GM18499 (cell line): ENCODE measurements at regions not wholly inside any gene's neighbourhood (a gene's known extent, or its start where the extent isn't known, plus 50 kb on each side); places are given as distances from the start of the nearest gene placed in this dataset.

Experiments used
- ATAC-seq: cut with Tn5 transposase; IDR thresholded peaks from one replicate; pipeline ENCODE4 v1.9.1; 2021; ENCODE audit warnings: moderate number of reproducible peaks; ENCODE audit not compliant: insufficient read depth, unreplicated experiment

DNA sequence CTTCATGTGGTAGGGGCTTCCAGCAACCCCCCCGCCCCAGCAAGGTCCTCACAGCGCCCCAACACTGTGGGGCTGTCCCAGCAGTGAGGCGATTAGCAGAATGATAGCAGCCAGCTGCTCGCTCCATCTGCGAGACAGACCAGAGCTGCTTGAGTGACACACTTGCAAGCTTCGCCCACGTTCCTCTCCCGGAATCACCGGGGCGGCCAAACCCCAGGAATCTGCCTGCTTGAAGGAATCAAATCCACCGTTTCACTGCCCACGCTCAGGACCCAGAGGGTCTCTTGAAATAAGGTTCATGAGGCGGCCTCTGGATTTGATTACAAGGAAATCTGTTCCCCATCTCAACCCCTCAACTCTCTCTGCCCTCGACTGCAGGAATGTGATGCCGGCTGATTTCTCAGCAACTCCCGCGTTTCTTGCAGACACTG, 356.0 kb downstream of the C16orf95 start:
- ATAC-seq = no peak

DNA sequence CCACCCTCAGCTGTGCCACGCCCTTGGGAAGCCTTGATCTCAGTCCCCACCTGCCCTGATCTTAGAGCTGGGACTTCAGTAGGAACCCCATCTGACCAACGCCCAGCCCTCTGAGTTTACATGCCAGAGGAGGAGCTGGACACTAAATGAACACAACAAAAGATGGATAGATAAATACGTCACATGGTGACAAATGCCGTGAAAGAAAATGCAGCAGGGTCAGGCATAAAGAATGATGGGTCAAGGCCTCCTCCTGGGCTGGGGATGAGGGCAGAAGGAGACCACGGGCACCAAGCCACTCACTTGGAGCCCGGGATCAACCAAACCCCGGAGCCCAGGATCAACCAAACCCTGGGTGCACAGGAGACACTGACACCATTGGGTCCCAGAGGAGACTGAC, 354.9 kb downstream of the C16orf95 start:
- no peak for ATAC-seq

DNA sequence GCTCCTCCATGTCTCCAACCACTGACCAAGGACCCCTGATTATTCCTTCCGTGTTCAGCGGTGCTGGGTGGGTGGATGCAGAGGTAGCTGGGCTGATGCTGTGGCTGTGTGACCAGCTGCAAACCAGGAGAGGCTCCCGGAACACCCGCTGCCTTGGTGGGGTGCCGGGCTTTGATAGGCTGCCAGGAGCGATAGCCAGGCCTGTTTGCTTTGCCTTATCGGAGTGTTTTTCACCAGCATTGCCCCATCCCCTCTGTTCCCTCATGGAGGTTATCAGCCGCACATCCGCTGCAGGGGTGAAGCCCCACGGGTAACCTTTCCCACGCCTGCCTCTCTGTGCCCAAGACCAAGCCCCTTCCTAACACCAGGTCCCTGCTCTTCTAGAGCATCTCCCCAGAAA, 354.3 kb downstream of the C16orf95 start:
- ATAC-seq = no peak

DNA sequence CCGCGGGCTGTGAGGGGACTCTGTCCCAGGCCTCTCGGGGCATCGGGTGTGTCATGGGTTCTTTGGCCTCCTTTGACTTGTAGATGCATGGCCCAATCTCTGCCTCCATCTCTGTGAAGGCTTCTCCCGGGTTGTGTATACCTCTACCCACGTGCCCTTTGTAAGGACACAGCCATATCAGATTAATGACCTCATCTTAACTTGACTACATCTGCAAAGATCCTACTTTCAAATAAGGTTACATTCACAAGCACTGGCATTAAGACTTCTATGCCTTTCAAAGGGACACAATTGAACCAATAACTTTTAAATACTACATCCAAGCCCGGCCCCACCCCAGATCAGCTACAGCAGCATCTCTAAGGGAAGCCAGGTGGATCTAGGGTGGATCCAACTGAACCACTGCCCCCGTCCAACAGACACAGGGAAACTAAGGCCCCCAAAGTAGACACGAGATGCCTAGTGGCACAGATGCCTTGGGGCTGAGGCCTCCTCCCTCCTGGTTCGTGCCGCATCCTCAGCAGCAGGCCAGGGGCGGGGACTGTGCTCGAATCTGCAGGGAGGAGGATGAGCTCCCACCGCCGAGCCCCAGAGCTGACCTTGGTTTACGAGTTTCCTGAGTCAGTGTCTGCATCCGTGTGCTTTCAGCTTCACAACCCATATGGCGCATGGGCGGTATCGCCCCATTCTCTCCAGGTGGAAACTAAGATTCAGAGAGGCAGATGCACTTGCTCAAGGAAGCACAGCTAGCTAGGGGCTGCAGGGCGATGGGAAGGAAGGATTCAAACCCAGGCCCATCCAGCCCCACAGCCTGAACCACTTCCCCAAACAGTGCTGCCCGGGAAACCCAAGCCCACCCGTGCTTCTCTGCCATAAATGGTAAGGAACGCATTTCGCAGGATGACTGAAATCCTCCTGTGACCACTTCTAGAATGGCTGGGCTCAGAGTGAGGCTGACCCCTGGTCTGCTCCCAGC, 353.3 kb downstream of the C16orf95 start:
- ATAC-seq = no peak

DNA sequence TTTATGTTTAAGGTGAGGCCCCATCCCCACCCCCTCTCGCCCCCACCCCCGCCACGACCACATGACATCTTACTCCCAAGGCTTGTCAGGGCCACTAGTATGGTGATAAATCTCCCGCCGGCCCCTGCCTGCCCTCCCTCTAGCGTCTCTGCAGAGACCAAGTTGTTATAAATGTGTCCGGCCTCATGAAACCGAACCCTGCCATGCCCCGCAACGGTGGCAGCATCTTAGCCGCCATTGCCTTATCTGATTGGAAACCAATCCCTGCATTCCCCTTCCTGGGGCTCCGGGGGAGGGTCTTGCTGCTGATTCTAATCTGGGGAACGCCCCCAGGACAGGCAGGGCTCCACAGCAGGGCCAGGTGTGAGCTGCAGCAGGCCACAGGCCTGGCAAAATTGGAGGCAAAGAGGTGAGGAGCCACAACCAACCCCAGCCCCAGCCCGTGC, 352.4 kb downstream of the C16orf95 start:
- ATAC-seq = no peak

DNA sequence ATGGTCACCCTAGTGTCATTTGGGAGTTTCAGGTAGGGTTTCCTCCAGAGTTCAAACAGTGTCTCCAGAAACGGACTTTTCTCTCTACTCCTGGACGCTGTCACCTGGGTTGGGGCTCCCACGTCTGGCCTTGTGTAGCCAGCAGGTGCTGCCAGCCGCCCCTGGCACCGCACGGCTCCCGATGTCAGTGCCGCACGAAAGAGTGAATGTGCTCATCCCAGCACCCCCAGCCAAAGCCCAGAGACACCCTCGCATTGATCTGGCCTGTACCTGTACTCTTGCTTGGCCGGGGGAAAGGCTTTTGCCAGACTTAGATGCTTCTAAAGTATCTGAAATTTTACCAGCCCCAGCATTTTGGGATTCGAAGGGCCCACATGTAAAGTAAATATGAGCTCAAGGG, 351.9 kb downstream of the C16orf95 start:
- no peak for ATAC-seq

DNA sequence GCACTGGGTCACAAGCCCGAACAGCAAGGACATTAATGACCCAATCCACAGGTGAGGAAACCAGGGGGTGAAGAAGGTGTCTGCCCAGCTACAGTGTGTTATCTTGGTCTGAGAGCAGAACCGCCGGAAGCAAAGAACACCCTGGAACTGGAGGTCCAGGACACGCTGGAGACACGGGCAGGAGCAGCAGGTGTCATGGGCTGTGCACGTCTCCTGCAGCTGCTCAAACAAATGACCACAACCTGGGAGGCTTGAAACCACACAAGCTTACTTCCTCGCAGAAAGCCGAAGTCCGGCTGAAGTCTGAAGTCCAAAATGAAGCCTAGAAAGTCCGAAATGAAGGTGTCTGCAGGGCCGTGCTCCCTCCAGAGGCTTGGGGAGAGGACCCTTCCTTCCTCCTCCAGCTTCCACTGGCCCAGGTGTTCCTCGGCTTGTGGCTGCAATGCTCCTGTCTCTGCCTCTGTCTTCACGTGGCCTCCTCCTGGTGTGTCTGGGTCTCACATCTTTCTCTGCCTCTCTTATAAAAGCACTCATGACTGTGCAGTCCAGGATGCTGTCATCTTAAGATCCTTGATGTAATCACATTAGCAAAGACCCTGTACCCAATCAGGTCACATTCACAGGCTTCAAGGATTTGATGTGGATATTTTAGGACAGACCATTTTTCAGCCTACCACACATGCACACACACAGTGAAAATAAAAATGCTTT, 351.2 kb downstream of the C16orf95 start:
- no peak for ATAC-seq

DNA sequence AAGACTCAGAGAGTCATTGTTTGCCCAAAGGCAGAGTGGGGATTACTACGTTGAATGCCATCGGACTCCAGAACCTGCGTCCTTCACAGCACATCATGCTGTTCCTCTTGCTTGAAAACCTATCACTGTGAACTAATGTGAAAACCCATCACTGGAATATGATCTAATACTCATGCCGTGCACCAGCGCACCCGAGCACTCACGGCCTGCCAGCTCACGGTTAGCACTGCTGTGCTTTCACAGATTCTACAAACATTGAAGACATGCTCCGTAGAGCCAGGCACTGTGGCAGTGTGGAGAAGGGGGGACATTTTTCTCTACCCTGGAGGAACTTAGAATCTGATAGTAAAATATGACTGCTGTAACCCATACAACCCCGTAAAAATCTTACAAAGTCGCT, 350.4 kb downstream of the C16orf95 start:
- no peak for ATAC-seq

DNA sequence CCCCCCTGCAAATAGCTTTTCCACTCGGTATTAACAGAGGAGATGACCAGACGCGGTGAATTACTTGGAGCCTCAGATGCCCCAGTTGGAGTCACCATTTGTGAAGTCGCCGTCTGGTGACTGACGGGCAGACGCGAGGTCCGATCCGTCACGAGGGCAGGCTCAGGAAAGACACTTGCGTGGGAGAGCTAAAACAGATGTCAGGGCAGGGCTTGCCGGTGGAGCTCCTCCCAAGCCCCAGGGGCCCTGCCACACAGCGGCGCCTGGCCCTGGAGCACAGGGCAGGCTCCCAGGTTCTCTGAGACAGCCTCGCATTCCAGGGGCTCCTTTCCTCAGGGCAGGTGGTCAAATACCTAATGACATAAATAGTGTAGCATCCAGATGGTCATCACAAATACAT, 348.3 kb downstream of the C16orf95 start:
- no peak for ATAC-seq

DNA sequence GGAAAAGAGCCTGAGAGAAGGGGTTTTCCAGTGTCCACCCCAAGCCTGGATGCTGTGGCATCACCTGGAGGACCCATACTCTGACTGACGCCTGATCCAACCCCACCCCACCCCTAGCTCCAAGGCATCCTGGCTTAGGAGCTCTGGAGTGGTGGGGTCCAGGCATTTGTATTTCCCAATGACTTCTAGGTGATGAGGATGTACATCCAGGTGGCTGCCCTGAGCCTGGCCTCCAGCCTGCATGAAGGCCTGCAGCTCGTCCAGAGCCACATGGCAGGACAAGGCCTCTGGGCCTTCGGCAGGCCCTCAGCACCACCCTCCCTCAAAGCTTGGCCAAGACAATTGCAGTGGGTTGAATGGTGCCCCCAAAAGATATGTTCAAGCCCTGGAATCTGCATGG, 347.5 kb downstream of the C16orf95 start:
- ATAC-seq = no peak

DNA sequence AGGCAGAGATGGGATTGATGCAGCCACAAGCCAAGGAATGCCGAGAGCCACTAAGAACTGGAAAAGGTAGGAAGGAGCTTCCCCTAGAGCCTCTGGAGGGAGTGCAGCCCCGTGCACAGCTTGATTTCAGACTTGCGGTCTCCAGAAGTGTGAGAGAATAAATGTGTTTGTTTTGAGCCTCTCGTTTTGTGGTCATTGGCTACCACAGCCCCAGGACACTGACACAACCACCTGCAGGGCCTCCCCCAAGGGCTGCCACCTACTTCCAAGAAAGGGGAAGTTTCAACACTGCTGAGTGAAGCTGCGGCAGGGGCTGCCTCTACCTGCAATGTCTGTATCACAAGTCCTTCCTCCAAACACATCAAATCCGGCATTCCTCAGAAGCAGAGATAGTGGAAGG, 346.9 kb downstream of the C16orf95 start:
- no peak for ATAC-seq

DNA sequence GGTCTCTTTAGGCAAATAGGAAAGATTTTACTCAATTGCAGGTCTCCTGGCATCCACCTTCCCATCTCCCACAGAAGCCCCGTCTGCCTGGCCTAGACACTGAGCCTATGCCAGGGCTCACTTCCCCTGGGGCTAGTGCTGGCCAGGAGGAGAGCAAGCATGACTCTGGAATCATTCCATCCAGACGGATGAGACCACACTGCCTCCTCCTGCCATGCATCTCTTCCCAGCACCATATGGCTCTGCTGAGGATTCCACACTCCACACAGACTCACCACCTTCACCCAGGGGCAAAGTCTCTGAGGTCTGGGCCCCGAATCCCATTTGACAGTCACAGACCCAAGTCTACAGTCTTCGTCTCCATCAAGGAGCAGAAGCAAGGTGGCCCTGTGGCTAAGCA, 346.5 kb downstream of the C16orf95 start:
- no peak for ATAC-seq

DNA sequence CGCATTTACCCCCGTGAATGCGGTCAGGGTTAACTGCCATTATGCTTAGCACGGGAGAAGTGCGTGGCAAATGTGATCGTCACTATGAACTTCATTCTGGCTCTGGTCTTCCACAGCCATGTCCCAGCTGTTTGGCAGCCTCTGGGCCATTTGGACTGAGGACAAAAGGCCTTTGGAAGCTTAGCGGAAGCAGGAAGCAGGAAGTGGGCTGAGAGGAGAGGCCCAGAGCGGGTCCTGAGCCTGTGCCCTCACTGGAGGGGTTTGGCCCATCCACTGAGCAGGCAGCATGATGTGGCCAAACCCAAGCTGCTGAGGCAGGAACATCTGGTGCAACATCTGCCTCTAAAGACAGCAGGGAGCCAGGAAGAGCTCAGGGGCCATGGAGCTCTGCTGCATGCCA, 345.9 kb downstream of the C16orf95 start:
- no peak for ATAC-seq

DNA sequence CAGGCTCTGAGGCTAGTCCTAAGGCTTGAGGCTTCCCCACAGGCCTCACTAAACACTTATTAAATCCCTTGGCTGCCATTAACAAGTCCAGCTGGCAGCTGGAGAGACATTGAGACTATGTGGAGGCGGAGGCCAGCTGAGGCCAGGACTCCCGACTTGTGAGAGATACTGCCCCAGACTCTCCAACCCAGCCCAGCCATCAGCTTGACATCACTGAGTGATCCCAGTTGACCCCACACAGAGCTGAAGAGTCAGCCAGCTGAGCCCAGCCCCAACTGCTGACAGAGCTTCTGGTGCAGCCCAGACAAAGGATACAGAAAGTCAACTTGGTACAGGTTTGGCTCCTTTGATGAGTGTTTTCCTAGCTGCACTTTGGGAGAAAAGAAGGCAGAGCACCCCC, 343.1 kb downstream of the C16orf95 start:
- no peak for ATAC-seq

DNA sequence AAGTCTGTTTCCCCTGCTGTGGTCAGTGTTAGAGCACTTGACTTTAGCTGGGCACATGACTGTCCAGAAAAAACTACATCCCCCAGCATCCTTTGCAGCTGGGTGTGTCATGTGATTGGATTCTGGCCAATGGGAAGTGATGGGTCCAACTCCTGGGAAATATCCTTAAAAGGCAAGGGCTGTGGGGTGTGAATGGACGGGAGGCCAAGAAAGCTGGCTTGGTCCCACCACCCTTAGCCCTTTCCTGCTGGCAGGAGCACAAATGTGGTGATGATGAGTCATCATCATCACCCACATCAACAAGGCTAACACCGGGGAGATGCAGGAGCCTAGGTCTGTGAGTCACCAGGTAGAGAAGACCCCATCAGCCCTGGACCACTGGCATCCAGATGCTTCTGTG, 341.7 kb downstream of the C16orf95 start:
- no peak for ATAC-seq

DNA sequence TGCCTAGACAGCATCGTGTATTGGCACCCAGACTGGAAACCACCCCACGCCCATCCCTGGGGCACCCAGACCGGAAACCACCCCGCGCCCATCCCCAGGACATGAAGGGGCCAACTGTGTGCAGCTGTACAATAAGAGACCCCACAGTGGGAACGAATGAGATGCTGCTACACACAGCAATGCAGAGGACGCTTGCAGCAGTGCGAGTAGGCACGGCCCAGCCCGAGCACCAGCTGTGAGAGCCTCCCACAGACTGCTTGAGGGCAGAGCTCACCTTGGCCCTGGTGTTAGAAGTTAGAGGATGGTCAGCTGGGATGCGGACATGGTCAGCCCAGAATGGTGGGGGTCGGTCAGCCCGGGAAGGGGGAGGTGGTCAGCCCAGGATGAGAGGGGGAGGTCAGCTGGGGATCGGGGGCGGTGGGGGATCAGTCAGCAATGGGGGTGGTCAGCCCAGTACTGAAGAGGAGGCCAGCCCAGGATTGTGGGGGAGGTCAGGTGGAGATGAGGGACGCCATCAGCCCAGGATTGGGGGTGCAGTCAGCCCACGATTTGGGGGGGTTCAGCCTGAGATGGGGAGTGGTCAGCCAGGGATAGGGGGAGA, 340.0 kb downstream of the C16orf95 start:
- ATAC-seq = no peak

DNA sequence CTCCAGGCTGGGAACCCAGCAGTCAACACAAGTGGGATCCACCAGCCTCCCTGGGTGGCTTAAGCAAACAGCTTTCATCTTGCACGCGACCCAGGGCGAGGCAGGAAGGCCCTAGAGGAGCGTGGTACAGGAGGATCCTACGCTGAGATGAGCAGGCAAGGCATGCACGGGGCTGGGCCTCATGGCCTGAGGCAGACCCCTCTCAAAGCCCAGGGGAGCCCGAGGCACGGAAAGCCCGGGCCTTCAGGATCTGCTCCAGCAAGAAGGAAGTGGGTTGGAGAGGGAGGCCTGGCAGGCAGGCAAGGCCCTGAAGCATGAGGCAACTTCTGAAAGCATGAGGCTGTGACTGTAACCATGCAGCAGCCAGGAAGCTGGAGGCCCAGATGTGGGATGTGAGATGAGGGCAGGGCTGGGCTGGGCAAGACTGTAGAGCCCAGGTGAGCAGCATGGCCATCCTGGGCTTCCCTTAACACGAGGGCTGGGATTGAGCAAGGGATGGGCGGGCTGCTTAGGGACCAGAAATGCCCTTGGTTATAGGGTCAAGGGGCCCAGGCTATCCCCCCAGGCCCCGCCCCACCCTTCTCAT, 338.7 kb downstream of the C16orf95 start:
- ATAC-seq = no peak

DNA sequence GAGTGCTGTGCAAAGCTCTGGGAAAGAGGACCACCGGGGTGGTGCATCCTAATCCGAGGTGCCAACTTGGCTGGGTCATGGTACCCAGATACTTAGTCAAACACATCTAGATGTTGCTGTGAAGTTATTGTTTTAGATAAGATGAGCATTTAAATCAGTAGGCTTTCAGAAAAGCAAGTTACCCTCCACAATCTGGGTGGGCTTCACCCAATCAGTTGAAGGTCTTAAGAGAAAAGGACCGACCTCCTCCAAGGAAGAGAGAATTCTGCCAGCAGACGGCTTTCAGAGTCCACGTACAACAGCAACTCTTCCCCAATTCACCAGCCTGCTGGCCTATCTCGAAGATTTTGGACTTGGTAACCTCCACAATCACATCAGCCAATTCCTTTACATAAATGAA, 338.1 kb downstream of the C16orf95 start:
- no peak for ATAC-seq

DNA sequence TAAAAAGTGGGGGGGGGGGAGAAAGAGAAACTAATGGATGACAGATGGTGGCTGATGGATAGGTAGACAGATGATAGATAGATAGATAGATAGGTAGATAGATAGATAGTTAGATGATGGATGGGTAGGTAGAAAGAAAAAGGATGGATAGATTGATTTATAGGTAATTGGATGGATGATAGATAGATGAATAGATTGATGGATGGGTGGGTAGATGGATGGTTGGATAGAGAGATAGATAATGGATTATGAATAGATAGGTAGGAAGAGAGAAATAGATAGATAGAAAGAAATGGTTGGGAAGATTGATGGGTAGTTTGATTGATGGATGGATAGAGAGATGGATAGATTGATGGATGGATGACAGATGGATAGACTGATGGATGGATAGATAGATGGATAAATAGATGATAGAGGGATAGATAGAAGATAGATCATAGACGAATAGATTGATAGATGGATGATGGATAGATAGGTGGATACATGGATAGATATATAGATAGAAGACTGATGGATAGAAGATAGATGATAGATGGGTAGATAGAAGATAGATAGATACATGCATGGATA, 337.1 kb downstream of the C16orf95 start:
- no peak for ATAC-seq

DNA sequence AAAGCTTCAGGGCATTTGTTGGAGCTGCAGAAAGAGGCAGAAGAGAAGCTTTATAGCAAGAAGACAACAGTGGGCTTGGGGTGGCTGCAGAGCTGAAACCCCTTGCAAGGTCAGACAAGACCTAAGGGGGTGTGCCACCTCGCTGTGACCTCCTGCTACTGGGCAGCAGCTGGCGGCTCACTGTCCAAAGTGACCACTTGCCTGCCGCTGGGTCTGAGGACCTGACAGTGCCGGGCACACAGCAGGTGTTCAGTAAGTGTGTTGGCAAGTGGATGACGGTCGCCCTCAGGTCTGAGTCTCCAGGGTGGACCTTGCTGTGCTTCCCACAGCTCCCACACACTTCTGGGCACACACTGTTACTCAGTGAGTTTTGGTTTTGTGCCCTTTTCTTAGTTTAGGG, 336.5 kb downstream of the C16orf95 start:
- no peak for ATAC-seq

DNA sequence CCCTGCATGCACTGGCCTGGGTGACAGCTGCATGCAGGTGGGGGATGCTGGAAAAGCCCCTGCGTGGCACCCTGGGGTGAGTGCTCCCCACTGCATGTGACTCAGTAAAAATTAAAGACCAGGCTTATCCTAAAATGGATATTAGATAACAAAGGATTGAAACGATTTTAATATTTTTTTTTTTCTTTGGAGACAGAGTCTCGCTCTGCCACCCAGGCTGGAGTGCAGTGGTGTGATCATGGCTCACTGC, 334.9 kb downstream of the C16orf95 start:
- no peak for ATAC-seq
